ENCODE measurements at regions not wholly inside any gene's neighbourhood (a gene's known extent, or its start where the extent isn't known, plus 50 kb on each side); places are given as distances from the start of the nearest gene placed in this dataset.

DNA sequence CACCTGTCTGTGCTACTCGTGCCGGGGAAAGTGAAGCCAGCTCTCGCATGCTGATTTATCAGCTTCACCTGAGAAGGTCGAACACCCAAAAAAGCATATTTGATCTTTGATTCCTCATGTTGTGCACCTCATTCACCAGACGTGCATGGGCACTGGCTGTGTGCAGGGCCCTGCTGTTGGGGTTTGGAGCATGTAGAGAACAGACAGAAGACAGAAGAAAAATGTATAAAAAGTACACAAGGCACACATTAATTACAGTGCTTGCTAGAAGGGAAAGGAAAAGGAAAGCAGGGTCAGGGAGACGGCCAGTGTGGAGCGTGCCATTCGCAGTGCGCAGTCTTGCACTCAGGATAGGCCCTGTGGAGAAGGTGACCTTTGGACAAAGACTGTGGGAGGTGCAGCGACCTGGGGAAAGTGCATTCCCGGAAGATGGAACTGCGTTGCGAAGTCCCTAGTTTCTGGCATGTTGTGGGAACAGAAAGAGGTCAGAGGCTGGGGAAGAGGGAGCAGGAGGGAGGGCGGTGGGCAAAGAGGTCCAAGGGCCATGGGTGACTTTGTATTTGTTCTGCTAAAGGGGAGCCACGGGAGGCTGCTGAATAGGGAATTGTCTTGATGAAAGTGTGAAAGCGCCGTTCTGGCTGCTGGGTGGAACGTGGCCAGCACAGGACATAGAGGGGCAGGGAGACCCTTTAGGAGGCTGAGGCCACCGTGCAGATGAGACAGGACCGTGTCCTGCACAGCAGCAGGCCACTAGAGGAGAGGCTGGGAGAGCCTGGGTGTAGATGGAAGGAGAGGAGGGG lies 232.8 kb downstream of the GLRX3 start:
- DNase-seq (ENCODE audit: low spot score) = peak; percentile 74

DNA sequence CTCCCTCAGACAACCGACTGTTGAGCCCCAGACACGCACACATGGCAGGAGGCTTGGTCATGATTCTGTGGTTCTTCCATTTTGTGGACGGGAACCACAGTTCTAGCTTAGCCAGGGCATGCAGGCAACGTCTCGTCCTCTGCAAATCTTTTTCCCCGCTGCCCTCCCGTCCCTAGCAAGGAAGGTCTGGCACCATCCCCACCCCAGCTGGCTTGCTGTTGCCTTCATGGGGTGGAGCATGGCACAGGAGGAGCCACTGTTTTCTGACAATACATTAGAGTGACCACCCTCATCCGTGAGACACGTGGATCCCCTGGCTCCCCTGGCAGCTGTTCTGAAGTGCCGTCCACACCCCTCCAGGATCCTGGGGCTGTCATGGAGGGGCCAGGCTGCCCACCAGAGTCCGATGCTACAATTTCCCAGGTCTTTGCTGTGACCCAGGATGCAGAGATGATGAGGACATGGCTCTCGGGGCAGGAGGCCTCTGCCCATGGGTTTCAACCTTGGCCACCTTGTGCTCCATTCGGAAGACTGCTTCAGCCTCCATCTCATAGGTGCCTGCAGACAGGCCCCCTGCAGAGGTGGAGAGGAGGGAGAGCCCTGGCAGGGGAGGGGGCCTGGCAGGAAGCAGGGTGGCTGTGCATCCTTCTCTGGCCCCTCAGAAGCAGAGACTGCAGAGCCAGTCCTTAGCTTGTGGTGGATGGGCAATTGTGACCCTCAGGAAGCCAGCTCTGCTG lies 233.6 kb downstream of the GLRX3 start:
- peak; percentile 41 for DNase-seq (ENCODE audit: low spot score)

DNA sequence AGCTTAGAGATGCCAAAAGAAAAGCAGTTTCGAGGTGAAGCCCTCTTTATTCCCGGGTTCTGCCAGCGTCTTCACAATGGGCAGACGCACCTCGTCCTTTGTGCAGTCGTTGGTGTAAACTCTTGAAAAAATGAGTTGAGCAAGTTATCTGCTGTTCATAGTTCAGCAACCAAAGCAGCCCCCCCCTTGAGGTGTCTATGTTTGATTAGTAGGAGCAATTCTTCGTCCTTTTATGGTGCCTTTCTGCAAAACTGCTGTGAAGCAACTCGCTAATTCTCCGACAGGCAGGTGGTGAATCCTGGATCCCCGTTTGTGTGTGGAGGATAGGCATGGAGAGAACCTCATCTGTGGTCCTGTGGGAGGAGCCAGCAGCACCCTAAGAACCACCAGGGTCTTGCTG lies 234.5 kb downstream of the GLRX3 start:
- DNase-seq (ENCODE audit: low spot score) = no peak

DNA sequence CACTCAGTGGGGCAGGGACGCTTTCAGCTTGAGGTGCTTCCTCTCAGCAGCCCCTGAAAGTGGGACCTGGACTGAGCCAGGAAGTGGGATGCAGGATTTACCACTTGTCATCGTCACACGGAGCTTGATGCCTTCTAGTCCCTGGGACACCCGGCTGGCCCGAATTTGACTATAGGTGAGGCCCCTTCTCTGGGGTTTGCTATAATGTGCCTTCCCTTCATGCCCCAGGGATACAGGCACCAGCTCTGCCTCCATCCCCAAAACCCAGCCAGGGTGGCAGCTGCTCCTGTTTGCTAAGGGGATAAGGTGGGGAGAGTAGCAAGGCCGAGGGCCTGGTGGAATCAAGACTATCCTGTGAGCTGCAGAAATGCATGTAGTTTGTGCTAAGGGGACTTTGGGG lies 235.0 kb downstream of the GLRX3 start:
- peak; percentile 72 for DNase-seq (ENCODE audit: low spot score)

DNA sequence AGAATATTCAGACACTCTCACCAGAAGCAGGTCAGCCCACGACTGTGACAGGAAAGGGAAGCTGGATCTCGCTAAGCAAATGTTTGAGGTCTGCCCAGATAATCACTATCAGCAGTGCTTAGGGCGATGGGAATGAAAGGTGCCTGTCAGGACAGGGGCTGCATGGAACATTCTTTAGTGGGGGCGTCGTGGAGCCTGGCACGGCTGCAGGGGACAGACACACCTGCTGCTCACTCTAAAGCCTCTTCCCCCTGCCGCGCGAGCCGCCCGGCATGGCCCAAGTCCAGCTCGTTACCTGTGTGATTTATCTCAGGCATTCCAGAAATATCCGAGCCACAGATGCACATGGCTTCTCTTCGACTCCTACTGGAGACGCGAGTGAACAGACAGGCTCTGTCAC lies 235.5 kb downstream of the GLRX3 start:
- peak; percentile 83 for DNase-seq (ENCODE audit: low spot score)

DNA sequence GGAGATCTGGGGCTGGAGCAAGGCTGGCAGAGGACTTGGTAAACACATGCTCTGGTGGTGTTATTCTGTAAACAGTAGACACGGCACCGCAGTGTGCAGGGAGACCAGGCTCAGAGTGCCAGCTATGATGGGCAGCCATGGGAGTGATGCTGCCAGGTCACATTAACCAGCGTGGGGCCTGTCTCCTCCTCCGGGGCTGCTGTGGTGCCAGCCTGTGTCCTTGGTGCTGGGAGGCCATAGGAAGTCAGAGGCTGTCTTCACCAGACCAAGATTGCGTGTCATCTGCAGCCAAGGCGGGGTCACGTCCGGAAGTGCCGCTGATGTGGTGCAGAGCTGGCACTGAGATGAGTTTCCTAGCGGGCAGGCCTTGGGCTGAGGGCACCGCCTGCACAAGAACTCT lies 236.0 kb downstream of the GLRX3 start:
- DNase-seq (ENCODE audit: low spot score) = peak; percentile 85

DNA sequence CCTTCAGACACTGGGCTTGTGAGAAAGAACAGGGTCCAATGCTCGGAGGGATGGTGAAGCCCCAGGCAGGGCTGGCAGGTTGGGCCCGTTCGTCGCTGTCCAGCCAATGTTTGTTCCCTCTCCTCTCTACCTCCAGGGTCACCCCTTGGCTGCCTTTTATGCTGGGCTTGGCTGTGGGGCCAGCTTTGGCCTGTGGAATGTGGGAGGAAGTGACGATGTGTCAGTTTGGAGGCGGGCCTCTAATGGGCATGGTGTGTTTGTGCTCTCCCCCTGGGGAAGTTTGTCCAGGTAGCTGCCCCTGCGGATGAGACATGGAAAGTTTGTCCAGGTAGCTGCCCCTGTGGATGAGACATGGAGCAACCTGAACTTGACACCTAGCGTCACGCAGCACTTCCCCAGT lies 236.7 kb downstream of the GLRX3 start:
- DNase-seq (ENCODE audit: low spot score) = peak; percentile 72

DNA sequence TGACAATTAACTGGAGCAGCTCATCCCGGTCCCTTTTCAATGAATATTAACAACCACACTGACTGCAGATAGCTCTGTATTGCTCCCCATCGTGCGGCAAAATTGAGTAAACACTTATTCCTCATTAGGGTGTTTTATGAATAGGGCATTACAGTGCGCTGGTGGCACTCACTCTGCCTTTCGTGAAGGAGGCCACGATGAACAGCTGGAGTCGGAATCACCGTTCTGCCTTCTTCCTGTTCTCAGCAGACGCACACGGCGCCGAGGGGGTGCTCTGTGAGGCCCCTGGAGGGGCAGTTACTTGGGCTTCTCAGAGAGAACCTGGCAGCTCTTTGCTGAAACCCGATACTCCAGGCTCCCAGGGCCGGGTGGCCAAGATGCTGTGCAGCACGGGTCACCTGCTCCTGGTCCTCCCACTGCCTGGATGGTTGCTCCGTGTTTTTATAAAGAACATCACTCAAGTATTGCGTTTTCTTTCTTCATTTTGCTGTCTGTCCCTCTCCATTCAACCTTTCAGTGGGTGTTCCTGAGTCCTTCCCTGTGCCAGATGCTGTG lies 241.9 kb downstream of the GLRX3 start:
- peak; percentile 64 for DNase-seq (ENCODE audit: low spot score)

DNA sequence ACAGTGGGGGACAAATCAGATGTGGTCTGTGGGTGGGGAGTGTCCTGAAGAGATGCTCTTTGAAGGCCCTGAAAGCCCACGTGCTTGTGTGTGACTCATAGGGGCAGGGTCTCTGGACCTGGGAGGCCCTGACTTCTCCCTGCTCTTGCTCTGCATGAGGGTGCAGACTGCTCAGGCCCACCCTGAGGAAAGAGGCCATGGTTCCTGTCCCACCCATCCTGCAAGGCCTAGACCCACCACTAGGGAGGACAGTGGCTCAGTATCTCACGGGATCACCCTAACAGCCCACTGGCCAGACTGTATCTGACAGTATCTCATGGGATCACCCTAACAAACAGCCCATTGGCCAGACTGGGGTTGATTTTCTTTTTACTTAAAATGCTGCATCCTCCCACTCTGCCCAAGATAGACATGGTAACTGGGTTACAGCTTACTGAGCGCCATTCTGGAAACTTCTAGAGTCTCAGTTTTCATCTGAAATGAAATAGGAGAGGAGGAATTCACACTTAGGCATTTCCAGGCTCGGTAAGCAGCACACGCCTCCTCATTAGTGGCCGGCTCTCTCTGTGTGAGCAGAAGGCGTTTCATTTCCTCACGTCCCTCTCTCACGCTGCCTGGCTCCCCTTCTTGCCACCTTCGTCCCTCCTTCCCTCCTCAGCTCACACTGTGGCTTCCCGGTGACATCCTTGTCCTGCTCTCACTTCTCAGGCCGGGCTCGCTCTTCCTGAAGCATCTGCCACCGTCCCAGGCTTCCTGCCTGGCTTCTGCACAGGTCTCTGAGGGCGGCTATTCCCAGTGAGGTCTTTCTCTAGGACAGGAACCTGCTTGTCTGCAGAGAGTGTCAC lies 242.6 kb downstream of the GLRX3 start:
- DNase-seq (ENCODE audit: low spot score) = peak; percentile 65

DNA sequence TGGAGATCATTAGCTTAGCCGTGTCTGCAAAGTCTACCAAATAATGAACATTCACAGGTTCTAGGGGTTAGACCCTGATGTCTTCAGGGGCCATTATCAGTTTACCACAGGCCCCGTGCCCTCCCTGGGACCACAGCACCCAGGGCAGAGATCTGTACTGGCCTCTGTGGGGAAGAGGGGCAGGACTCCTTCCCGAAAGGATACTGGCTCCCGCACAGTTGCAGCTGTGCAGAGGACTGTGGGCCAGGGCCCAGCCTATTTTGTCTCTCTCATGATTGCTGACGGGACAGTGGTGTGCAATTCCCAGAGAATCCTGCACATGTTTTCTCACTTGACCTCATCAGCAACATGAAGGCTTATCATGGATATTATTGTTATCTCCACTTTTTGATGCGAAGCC lies 243.9 kb downstream of the GLRX3 start:
- peak; percentile 51 for DNase-seq (ENCODE audit: low spot score)

DNA sequence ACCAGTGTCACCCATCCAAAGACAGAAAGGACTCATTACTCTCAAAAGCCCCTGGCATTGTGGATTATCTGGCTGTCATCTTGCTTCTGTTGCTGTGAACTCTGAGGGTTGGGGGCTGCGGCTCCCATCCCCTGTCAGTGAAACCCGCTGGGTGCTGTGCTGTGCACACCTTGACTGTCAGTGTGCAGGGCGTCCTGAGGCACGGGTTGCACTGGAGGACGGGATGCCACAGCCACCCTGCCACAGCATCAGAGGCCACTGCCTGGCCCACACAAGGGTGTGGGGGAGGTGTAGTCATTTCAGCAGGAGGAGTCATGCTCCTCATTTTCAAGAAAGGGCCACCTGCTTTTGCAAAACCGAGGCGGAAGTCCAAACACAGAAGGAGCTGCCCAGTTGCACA lies 245.8 kb downstream of the GLRX3 start:
- peak; percentile 43 for DNase-seq (ENCODE audit: low spot score)

DNA sequence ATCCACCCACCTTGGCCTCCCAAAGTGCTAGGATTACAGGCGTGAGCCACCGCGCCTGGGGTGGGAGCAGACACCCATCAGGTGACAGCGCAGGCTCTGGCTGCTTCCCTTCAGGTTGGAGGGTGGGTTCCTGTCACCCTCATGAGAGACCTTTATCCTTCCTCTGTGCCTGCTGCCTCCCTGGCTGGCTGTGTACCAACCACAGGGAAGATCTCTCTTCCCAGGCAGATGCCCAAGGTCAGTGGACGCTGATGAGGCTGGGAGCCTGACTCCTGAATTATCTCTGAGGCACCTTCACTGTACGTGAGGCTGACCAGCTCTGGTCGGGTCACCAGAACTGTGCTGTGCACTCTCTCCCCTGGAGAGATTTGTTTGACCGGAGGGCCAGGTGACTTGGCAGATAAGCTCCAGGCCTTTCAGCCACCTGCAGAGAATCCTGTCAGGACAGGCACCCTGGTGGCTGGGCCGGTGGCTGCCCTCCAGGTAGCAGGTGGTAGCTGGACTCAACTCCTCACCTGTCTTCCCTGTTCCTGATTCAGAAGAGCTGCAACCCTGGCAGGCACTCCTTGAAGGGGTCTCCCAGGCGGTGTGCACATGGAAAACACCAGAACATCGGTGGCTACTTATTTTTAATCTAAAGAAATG lies 251.9 kb downstream of the GLRX3 start:
- DNase-seq (ENCODE audit: low spot score) = peak; percentile 71

DNA sequence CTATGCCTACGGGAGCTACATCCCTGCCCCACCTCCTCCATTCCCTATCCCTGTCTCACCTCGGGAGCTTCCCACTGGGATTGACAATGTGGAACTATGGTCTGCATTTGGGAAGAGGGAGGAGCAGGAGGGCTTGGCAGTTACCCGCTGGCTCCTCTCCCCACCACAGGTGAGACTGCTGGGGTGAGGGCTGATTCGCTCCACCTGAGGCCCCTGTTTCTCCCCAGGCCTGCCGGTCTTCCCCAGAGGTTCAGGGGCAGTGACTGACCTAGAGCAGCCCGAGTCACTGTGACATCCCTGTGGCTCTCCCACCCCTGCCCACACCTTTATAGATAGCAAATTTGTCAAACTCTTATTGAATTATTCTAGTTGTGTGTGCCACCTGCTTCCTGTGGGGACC lies 252.6 kb downstream of the GLRX3 start:
- peak; percentile 20 for DNase-seq (ENCODE audit: low spot score)

DNA sequence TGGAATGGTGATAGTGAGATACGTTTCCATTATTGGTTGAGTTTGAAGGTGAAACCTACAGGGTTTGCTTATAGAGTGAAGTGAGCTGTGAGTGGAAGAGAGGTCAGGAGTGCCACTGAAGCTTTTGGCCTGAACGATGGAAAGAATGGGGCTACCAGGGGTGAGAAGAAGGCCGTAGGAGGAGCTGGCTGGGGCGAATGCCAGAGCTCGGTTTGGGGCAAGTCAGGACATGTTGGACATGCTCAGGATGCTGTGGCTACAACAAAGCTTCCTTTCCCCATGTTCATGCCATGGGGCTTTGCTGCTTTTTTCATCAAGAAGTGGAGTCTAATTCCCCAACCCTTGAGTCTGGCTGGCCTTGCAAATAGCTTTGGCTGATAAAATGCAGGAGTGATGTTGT lies 253.7 kb downstream of the GLRX3 start:
- peak; percentile 47 for DNase-seq (ENCODE audit: low spot score)

DNA sequence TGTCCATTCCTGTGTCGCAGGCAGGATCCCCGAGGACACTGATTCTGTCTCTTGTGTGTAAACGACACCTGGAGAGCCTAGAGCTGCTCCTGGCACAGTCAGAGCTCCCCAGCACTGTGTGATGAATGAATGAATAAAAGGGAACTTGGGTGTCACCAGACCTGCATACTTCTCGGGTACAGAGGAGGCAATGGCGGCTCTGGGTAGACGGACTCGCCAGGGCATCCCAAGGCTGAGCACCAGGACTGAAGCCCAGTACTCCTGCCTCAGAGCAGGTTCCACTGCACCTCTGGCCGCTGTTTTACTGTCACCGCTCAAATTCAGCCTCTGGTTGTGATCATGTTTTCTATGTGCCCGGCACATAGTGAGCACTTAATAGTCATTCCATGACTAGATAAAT lies 255.8 kb downstream of the GLRX3 start:
- DNase-seq (ENCODE audit: low spot score) = peak; percentile 73

DNA sequence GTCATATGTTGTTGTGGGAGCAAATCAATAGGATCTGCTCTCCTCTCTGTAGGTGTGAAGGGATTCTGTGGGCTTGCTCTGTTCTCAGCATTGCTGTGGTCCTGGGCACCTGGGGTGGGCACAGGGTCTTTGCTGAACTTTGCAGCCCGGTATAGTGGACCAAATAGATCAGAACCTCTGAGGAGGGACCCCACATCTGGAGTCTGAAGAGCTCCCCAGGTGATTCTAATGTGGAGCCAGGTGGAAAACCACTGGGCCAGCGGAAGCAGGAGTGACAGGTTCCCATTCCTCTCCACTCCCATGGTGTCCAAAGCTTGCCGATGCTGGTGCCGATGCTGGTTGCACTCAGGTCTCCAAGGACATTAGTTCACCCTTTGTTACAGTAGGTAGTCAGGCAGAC lies 257.2 kb downstream of the GLRX3 start:
- DNase-seq (ENCODE audit: low spot score) = peak; percentile 71

DNA sequence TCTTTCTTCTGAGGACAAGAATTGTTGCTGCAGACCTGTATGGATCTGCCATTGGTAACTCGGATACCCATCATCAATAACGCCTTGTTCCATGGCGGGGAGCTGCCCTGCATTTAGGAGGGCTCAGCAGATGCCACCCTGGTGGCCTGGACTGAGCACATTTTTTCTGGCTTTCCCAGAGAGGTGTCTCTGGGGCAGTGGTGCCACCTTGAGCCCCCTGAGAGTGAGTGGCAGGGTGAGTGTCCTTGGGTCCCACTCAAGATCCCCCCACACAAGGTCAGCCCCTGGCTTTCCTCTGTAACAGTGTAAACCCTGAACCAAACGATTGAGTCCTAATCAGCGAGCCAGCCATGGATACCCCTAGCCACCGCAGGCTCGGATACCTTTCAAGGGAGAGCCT lies 258.6 kb downstream of the GLRX3 start:
- no peak for DNase-seq (ENCODE audit: low spot score)

DNA sequence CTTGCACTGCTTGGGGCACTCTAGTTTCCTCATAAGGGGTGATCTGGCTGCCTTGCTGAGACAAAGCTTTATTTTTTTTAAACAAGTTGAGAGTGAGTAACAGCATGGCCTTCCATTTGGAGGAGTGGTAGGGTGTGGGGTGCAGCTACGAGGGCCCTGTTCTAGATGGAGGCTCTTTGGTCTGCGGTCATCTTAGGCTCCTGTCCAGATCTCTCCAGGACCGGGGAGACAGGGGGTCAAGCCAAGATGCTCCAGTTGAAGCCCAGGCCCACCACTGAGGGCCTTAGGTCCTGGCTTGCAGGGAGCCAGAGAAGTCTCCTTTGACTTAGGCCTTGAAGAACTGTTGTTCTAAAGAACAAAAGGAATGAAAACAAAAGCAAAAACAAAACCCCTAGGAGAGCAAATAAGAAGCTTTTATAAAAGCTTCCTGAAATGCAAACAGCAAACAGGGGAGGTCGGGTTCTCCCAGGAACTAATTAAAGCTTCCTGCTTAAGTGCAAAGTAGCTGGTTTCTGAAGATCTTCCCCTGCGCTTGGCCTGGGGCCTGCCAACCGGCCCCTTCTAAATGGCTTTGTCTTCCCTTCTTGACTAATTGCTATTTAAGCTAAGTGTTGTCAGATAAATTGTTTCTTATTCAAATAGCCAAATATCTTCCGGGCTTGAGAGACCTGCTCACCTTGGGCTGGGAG lies 259.2 kb downstream of the GLRX3 start:
- DNase-seq (ENCODE audit: low spot score) = no peak

DNA sequence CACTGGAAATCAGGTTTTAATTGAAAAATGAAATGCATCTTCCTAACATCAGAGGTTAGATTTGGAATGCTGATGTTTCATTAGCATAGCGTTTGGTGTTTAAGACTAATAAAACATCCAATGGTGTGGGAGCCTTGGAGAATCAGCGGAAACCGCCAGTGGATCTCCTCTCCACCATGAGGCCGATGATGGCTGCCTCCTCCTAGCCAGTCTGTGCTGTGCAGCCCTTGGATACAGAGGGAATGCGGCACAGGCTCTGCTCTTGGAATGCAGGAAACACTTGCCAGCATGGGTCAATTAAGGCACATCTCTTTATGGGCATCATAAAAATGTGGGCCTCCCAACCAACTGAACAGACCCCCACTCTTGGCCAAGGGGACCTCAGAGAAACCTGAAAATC lies 259.9 kb downstream of the GLRX3 start:
- DNase-seq (ENCODE audit: low spot score) = no peak

Data from mesenteric fat pad (tissue), 1 donor.